GM18907 (cell line): ENCODE measurements at regions not wholly inside any gene's neighbourhood (a gene's known extent, or its start where the extent isn't known, plus 50 kb on each side); places are given as distances from the start of the nearest gene placed in this dataset.
A peak's percentile ranks its signal among the peaks of the same experiment; 100 is the strongest.
"Not testable (repeated sequence)": the region's sequence is repeated elsewhere in the genome, so short reads cannot be mapped to it uniquely, and the experiment has no call there.

Source experiments
- ATAC-seq: cut with Tn5 transposase; IDR thresholded peaks from one replicate; pipeline ENCODE4 v1.9.1; 2021; ENCODE audit warnings: mild to moderate bottlenecking, moderate library complexity; ENCODE audit not compliant: unreplicated experiment

DNA sequence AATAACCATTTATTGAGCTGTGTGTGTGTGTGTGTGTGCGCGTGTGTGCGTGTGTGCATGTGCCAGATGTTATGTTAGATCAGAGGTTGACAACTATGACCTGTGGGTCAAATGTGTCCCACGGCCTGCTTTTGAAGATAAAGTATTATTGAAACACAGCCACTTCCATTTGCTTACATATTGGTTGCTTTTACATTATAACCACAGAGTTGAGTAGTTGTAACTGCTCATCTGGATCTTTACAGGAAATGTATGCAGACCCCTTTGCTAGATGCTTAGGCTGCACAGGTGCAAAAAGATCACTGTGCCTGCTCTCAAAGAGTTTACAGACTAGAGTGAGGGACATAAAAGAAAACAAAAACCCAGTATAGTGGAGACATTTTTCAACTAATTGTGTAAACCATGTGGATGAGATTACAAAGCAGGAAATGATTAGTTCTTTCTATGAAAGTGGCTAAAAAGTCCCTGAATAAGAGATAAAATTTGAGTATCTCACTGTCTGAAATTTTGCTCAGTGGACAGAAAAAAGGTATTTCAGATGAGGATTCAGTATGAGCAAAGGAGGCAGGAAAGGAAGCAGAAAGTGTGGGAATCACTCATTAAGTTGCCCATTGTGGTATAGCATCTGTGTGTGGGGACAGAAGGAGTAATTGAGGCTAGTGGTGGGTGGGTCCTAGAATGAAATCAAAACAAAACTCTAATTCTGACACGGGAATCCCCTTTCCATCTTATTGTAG lies 188.4 kb downstream of the PAH start:
- ATAC-seq, result peak; percentile 53

GRCh38 chr12:102726686-102727085 lies 190.4 kb downstream of the PAH start:
- no peak for ATAC-seq

DNA sequence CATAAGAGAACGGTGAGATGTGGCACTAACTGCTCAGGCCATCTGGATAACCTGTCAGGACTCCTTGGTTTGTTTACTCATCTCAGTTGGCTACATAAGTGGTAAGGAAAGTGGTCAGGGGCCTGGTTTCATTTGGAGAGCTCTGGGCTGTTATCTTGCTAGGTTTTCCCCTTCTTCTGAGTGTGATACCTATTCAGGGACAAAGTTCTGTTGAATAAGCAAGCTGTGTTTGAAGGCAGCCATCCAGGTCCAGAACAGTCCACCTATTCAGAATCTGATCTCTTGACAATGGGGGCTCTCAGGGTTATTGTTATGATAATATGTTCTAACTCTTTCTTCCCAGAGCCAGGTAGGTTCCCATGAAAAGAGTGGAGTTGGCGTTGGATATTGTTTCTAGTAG lies 194.9 kb downstream of the PAH start:
- no peak for ATAC-seq

- ATAC-seq, result no peak
Measured at GRCh38 chr12:102708108-102708507, 208.9 kb downstream of the PAH start.

GRCh38 chr12:102702447-102703114 lies 214.5 kb downstream of the PAH start:
- ATAC-seq, result no peak

DNA sequence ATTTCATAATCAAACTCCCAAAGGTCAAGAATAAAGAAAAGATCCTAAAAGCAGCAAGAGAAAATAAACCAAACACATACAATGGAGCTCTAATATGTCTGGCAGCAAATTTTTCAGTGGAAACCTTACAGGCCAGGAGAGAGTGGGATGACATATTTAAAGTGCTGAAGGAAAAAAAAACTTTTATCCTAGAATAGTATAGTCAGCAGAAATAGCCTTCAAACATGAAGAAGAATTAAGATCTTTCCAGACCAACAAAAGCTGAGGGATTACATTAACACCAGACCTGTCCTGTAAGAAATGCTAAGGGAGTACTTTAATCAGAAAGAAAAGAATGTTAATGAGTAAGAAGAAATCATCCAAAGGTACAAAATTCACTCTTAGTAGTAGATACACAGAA lies 215.7 kb upstream of the IGF1 start:
- ATAC-seq, result no peak

DNA sequence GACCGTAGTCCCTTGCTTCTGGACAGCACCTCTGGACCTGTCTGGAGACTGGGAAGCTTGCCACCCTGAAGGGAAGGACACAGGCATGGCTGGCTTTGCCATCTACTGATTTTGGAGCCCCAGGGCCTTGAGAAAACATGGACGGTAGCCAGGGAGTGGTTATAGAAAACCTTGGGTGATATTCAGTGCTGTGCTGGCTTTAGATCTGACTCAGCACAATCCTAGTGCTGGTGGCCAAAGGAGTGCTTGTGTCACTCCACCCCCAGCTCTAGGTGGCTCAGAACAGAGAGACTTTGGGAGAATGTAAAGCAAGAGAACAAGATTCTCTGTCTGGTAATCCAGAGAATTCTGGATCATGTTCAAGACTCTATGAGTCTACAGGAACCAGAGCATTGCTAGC lies 214.5 kb upstream of the IGF1 start:
- no peak for ATAC-seq

- no peak for ATAC-seq
Measured at GRCh38 chr12:102691773-102692555, 211.6 kb upstream of the IGF1 start.

DNA sequence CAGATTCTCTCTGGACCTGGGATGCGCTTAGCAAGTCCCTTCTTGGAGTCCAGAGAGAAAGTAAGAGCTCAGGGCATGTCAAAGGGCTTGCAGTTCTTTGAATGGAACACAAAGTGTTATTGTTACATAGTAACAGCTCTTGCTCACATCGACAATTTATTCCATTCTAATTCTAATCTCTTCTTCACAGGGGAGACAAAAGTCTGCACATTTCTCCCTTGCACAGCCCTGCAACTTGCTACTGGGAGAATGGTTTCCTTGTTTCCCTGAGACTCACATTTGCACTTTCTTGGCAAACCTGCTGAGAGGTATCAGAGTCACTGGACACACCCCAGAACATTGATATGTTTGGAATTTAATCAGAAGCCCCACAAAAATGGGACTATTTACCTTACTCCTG lies 209.9 kb upstream of the IGF1 start:
- no peak for ATAC-seq

DNA sequence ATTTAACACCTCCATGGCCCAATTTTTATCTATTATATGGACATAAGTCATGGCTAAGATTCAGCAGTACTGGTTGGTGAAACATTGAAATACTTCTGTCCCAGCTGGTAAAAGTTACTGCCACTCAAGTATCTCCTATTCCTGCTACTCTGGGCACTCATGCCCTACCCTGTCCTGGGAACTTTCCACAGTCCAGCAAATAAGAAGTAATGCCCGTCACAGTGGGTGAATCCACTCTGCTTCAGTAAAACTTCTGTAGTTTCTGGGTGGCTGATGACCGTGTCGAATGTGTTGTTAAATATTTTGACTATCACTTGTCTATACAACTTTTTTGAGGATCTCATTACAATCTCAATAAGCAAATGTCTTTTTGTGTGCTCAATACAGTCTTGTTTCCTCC lies 209.3 kb upstream of the IGF1 start:
- no peak for ATAC-seq

DNA sequence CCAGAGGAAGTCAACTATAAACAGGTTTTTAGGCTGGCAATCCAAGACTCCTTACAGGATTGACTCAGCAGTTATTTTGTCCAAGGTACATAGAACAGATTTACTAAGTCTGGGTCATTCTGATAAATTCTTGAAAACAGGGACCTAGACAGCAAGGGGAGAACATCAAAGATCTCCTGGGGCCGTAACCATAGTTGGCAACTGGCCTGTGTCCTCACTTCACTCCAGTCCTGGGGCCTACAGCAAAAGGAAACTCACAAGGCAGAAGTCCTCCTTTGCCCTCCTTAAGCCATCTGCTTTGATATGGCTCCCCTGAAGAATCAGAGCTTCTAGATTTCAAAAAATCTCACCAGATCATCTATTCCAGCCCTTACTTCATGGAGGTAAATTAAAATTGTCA lies 207.2 kb upstream of the IGF1 start:
- ATAC-seq, result no peak

- ATAC-seq, result no peak
Measured at GRCh38 chr12:102685841-102686240, 205.5 kb upstream of the IGF1 start.

GRCh38 chr12:102685172-102685571 lies 204.8 kb upstream of the IGF1 start:
- ATAC-seq, result no peak

DNA sequence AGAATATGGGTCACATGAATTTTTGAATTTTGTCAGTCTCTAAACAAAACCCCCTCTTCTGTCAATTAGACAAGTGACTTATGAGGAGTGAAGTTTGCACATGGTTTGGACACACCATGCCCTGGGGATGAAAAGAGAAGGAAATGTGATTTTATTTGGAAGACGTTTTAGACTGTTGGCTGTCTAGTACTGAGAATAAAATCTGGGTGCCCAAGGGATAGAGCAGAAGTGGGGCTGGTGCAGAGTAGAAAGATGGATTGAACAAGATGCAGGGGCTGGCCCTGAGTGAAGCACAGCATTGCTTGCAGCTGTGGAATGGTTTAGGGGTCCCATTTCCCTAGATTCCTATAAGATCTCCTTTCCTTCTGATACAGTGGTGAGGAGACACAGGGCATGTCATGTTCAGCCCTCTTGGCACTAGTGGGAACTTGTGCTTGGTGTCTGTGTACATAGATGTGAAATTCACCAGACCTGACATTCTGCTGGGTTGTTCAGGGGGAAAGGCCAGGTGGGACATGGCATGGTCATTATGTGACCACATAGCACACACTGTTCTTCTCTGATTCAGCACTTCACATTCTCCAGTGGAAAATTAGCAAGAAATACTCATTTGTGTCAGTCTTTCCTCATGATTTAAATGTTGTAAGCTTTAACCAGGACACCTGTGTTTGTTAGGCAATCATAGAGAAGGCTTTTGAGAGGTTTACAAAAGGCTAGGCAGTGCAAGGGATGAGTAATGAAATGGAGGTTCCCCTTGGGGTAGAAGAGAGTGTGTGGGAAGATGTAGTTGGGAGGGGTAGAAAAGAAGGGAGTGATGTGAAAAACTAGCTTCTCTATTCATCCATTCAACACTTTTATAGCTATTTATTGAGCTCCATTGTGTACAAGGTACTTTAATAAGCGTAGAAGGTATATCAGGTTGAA lies 202.3 kb upstream of the IGF1 start:
- no peak for ATAC-seq

DNA sequence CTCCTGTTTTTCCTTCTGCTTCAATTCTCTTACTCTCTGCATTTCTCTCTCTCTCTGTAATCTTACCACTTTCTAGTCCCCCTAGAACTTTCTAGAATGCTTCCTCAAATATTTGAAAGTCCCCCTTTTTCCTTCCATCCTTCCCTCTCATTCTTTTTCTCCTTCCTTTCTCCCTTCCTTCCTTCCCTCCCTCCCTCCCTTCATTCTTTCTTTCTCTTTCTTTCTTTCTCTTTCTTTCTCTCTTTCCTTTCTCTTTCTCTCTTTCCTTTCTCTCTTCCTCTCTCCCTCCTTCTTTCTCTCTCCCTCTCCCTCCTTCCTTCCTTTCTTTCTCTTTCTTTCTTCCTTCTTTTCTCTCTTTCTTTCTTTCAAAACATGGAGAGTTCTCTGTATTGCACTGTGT lies 201.4 kb upstream of the IGF1 start:
- ATAC-seq, result no peak

DNA sequence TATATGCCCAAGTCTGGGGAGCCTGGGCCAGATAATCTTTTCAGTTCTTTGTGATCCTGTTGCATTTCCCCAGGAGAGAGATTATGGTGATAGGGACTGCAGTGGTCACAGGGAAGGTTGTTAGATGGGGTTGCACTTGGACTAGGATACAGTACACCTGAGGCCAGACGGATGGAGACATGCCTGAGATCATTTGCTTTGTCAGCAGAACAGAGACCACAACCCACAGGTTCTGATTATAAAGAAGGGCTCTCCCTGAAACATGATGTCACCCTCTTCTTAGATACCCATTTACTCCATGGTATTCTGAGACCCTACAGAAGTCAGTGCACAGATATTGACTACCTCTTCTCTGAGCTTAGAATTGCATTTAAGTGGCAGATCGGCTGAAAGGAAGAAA lies 200.9 kb upstream of the IGF1 start:
- ATAC-seq, result no peak

- ATAC-seq, result no peak
Measured at GRCh38 chr12:102680304-102680703, 199.9 kb upstream of the IGF1 start.

- no peak for ATAC-seq
Measured at GRCh38 chr12:102676812-102677211, 196.4 kb upstream of the IGF1 start.

DNA sequence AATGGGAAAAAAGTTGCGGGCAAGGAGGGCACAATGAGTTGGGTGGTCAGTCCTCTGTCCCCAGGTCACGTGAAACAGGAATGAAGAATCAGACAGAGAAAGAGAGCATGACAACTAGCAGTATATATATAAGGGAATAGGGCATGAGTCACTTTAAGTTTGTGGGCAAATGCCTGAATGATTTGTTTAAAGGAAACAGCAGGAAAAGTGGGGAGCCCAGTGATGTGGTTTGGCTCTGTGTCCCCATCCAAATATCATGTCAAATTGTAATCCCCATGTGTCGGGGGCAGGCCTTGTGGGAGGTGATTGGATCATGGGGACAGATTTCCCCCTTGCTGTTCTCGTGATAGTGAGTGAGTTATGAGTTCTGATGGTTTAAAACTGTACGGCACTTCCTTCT lies 195.3 kb upstream of the IGF1 start:
- no peak for ATAC-seq

DNA sequence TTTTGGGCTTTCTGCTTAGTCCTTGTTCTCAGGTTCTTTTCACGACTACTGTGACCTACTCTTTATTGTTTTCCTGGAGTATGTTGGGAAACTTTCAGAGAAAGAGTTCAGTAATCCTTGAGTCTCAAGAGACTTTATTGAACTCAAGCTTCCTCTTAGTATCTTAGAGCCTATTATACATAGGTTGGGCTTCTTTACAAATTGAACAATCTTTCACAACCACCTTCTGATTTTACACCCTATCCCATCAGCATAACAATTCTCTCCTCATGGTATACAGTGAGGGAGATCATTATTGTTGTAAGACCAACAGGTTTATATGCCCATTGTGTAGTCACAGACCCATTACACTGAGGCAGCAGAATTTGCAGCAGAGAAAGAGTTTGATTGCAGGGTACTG lies 193.2 kb upstream of the IGF1 start:
- ATAC-seq, result no peak

GRCh38 chr12:102672212-102672611 lies 191.8 kb upstream of the IGF1 start:
- ATAC-seq, result not testable (repeated sequence)
